Kidney (tissue), 13 donors: ENCODE measurements at regions not wholly inside any gene's neighbourhood (a gene's known extent, or its start where the extent isn't known, plus 50 kb on each side); places are given as distances from the start of the nearest gene placed in this dataset.

ENCODE experiments used
- DNase-seq, 5 donors: peaks; one replicate each; pipeline ENCODE4 v3.0.0-alpha.2; 2013 to 2020
- FAIRE-seq: peaks from 2 replicates; lab custom pipeline; 2012; peaks lifted over from hg19 to GRCh38; lab: Jason Lieb, UNC
- H3K27ac ChIP-seq, 2 donors: one replicate each; pipeline ENCODE4 v1.7.0; 2013; ENCODE audit warnings: low read depth in 2 of 2, low read length in 2 of 2, inconsistent platforms in 1 of 2
- H3K27me3 ChIP-seq: one replicate; pipeline ENCODE4 v1.7.1; 2013; ENCODE audit warnings: low read length, inconsistent platforms; ENCODE audit not compliant: control insufficient read depth, insufficient read depth
- H3K36me3 ChIP-seq, 3 donors: one replicate each; pipeline versions ENCODE4 v1.7.0 to v1.7.1; 2013; ENCODE audit warnings: low read length in 3 of 3, control low read depth in 1 of 3, inconsistent platforms in 1 of 3; ENCODE audit not compliant: insufficient read depth in 3 of 3, control insufficient read depth in 2 of 3
- H3K4me1 ChIP-seq, 3 donors: one replicate each; pipeline versions ENCODE4 v1.7.0 to v1.7.1; 2013; ENCODE audit warnings: low read length in 3 of 3, inconsistent platforms in 1 of 3, low read depth in 1 of 3; ENCODE audit not compliant: control insufficient read depth in 2 of 3, insufficient read depth in 2 of 3
- H3K4me3 ChIP-seq, 3 donors: one replicate each; pipeline versions ENCODE4 v1.7.0 to v1.8.1; 2013; ENCODE audit warnings: low read length in 3 of 3, control low read depth in 1 of 3, inconsistent platforms in 1 of 3
- H3K9ac ChIP-seq, 3 donors: one replicate each; pipeline versions ENCODE4 v1.7.0 to v1.7.1; 2013; ENCODE audit warnings: low read length in 3 of 3, control low read depth in 1 of 3, inconsistent platforms in 1 of 3
- H3K9me3 ChIP-seq, 3 donors: one replicate each; pipeline versions ENCODE4 v1.7.0 to v1.7.1; 2013; ENCODE audit warnings: low read length in 3 of 3, control low read depth in 1 of 3, inconsistent platforms in 1 of 3; ENCODE audit not compliant: control insufficient read depth in 2 of 3, insufficient read depth in 1 of 3
- CTCF ChIP-seq: IDR thresholded peaks from 3 replicates; pipeline ENCODE4 v1.5.1; 2012; ENCODE audit warnings: mild to moderate bottlenecking, moderate library complexity, borderline replicate concordance; ENCODE audit not compliant: insufficient read depth; ENCODE audit errors: extremely low read depth
- intact Hi-C: fragments of 100-400 bp; cut with DNase I; formaldehyde crosslinking; loops from one replicate; pipeline ENCODE4 v1.11.1; 2022
- donor health status: control.
- donor health status: control.
- donor health status: control.
- donor health status: control.
- donor health status: control.
- donor health status: DM: yes; HTN: yes; CAD: no.
- donor health status: Normal renal cell carcinoma (clear cell type).

- no peaks in the 10 kb centered on the region for H3K9me3 ChIP-seq
- H3K27me3 ChIP-seq: no peaks in the 10 kb centered on the region
- FAIRE-seq (no peak), DNase-seq (no peak)
- intact Hi-C loops: no loop called here
- TF ChIP-seq CTCF: no peak
- no peak overlapping the region for H3K4me3 ChIP-seq
- no peaks in the 10 kb centered on the region for H3K4me1 ChIP-seq
- H3K36me3 ChIP-seq: no peaks in the 10 kb centered on the region
- H3K27ac ChIP-seq: no peak overlapping the region
- H3K9ac ChIP-seq: no peak overlapping the region
These were observed 415.2 kb upstream of the OR4E1 start for GRCh38 chr14:22088614-22089342.

GRCh38 chr14:22086131-22086530, 412.5 kb upstream of the OR4E1 start:
- DNase-seq (no peak), FAIRE-seq (no peak)
- H3K4me1 ChIP-seq: no peaks in the 10 kb centered on the region
- no peaks in the 10 kb centered on the region for H3K36me3 ChIP-seq
- H3K4me3 ChIP-seq: no peak overlapping the region
- no peak overlapping the region for H3K27ac ChIP-seq
- no peak for TF ChIP-seq CTCF
- H3K9ac ChIP-seq: no peak overlapping the region
- intact Hi-C loops: no loop called here
- no peaks in the 10 kb centered on the region for H3K9me3 ChIP-seq
- H3K27me3 ChIP-seq: no peaks in the 10 kb centered on the region

GRCh38 chr14:22084393-22085281, 411.0 kb upstream of the OR4E1 start:
- peak; percentile 70 for FAIRE-seq
- intact Hi-C loops: no loop called here
- peak in 2 of 5 donors; percentile 58 to 78 for DNase-seq

More at GRCh38 chr14:22084393-22085281, 411.0 kb upstream of the OR4E1 start:
- Histone ChIP-seq H3K27me3 (no peaks in the 10 kb centered on the region), H3K27ac (no peak overlapping the region), H3K9ac (no peak overlapping the region), H3K9me3 (no peaks in the 10 kb centered on the region), H3K4me1 (no peaks in the 10 kb centered on the region), H3K36me3 (no peaks in the 10 kb centered on the region), H3K4me3 (no peak overlapping the region)
- peak; percentile 56 for TF ChIP-seq CTCF
